PC-9 (cell line): ENCODE measurements at regions not wholly inside any gene's neighbourhood (a gene's known extent, or its start where the extent isn't known, plus 50 kb on each side); places are given as distances from the start of the nearest gene placed in this dataset.

Source experiments
- CTCF ChIP-seq: fragments of 200-600 bp; sonication (generic); conservative IDR thresholded peaks from 2 replicates; pipeline ENCODE4 v1.6.1; 2017; ENCODE audit warnings: mixed run types, antibody characterized with exemption, mild to moderate bottlenecking, moderate library complexity
- EZH2 ChIP-seq: fragments of 200-600 bp; sonication (generic); IDR thresholded peaks from 2 replicates; pipeline ENCODE4 v1.8.0; 2017; ENCODE audit warnings: antibody characterized with exemption, low read depth

- no peak for TF ChIP-seq CTCF
- no peak for TF ChIP-seq EZH2
Measured at GRCh38 chr2:104523921-104524320, 330.0 kb upstream of the POU3F3 start.
